ENCODE measurements at regions not wholly inside any gene's neighbourhood (a gene's known extent, or its start where the extent isn't known, plus 50 kb on each side); places are given as distances from the start of the nearest gene placed in this dataset.

DNA sequence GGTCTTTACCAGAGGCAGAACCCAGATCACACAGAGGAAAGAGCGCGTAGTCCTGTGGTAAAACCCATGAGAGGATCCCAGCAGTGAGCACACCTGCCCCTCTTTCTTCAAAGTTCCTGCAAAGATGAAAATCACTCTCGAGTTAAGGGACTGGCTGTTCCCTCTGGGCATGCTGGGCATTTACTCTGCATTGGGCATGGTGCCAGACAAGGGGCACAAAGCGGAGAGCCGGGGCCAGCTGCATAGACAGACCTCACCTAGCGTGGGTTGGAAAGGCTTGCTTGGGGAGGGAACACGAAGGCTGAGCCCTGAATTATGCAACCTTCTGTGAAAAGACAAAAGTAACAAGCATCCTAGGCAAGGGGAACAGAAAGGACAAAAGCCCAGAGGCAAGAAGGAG is 120.0 kb upstream of the TCERG1L start:
- H3K36me3 ChIP-seq, result no peaks in the 10 kb centered on the region
- H3K4me3 ChIP-seq, result no peak overlapping the region
- intact Hi-C loops (cut with DNase I), result no loop called here
- no peak for DNase-seq (ENCODE audit: low spot score)
- TF ChIP-seq POLR2AphosphoS5 (IDR thresholded peaks at IDR 0.05) (no peak), POLR2A (IDR thresholded peaks at IDR 0.05) (no peak)
- TF ChIP-seq, protein P1, sequence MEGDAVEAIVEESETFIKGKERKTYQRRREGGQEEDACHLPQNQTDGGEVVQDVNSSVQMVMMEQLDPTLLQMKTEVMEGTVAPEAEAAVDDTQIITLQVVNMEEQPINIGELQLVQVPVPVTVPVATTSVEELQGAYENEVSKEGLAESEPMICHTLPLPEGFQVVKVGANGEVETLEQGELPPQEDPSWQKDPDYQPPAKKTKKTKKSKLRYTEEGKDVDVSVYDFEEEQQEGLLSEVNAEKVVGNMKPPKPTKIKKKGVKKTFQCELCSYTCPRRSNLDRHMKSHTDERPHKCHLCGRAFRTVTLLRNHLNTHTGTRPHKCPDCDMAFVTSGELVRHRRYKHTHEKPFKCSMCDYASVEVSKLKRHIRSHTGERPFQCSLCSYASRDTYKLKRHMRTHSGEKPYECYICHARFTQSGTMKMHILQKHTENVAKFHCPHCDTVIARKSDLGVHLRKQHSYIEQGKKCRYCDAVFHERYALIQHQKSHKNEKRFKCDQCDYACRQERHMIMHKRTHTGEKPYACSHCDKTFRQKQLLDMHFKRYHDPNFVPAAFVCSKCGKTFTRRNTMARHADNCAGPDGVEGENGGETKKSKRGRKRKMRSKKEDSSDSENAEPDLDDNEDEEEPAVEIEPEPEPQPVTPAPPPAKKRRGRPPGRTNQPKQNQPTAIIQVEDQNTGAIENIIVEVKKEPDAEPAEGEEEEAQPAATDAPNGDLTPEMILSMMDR (IDR thresholded peaks at IDR 0.05), result no peak
- WGBS, result 37% methylated on average over 7 of the region's 7 CpGs
- no peak overlapping the region for H3K27ac ChIP-seq
- no peaks in the 10 kb centered on the region for H3K4me1 ChIP-seq (replicated peaks)
- H3K9me3 ChIP-seq, result no peaks in the 10 kb centered on the region
- H3K27me3 ChIP-seq (replicated peaks; ENCODE audit: insufficient read depth), result peaks cover 6% of the 10 kb centered on the region

DNA sequence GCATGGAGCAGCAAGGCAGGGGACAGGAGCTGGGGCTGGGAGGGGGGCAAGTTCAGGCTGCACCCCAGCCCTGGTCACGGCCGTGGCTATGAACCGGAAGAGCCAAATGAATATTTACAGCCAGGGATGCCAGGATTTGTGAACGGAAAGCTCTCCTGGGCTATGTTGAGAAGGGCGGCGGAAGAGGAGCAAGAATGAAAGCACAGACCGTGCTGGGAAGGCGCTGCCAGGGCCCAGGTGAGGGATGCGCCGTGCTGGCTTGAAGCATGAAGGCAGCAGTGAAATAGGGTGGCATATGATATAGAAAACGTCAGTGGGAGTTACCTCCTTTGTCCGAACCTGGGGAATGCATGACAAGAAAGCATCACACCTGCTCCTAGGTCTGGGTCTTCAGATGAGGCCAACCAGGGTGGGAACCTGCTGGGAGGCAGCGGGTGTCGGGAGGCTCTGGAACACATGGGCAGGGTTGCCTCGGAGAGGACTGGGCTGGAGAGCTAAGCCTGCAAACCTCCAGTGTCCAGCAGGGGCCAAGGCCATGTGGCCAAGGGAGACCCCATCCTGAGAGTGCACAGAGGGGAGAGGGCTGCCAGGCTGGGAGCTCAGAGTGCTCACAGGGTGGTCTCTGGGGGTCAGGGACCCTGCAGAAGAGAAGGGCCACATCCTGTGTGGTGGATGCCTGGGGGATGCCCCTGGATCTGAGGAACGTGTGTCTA is 120.6 kb upstream of the TCERG1L start:
- DNase-seq (ENCODE audit: low spot score), result no peak
- no peak for TF ChIP-seq POLR2AphosphoS5 (IDR thresholded peaks at IDR 0.05)
- TF ChIP-seq, protein P1 (IDR thresholded peaks at IDR 0.05), result no peak
- TF ChIP-seq POLR2A (IDR thresholded peaks at IDR 0.05), result no peak
- Histone ChIP-seq H3K4me1 (replicated peaks) (no peaks in the 10 kb centered on the region), H3K36me3 (no peaks in the 10 kb centered on the region), H3K27me3 (replicated peaks; ENCODE audit: insufficient read depth) (peaks cover 6% of the 10 kb centered on the region), H3K4me3 (no peak overlapping the region), H3K27ac (no peak overlapping the region), H3K9me3 (no peaks in the 10 kb centered on the region)
- 77% methylated on average over 16 of the region's 16 CpGs for WGBS
- intact Hi-C loops (cut with DNase I), result no loop called here

GRCh38 chr10:131433568-131433967 is 122.0 kb upstream of the TCERG1L start:
- intact Hi-C loops (cut with DNase I), result no loop called here
- H3K4me1 ChIP-seq (replicated peaks), result no peaks in the 10 kb centered on the region
- peaks cover 6% of the 10 kb centered on the region for H3K27me3 ChIP-seq (replicated peaks; ENCODE audit: insufficient read depth)
- WGBS, result 63% methylated on average over 8 of the region's 8 CpGs
- H3K4me3 ChIP-seq, result no peak overlapping the region
- H3K36me3 ChIP-seq, result no peaks in the 10 kb centered on the region
- no peak for TF ChIP-seq POLR2AphosphoS5 (IDR thresholded peaks at IDR 0.05)
- no peak for TF ChIP-seq POLR2A (IDR thresholded peaks at IDR 0.05)
- TF ChIP-seq, protein P1 (IDR thresholded peaks at IDR 0.05), result no peak
- no peaks in the 10 kb centered on the region for H3K9me3 ChIP-seq
- no peak overlapping the region for H3K27ac ChIP-seq
- no peak for DNase-seq (ENCODE audit: low spot score)

GRCh38 chr10:131435232-131435631 is 123.7 kb upstream of the TCERG1L start:
- 84% methylated on average over 9 of the region's 9 CpGs for WGBS

More at GRCh38 chr10:131435232-131435631, 123.7 kb upstream of the TCERG1L start:
- Histone ChIP-seq H3K9me3 (no peaks in the 10 kb centered on the region), H3K27me3 (replicated peaks; ENCODE audit: insufficient read depth) (peaks cover 6% of the 10 kb centered on the region), H3K4me1 (replicated peaks) (no peaks in the 10 kb centered on the region), H3K4me3 (no peak overlapping the region), H3K36me3 (no peaks in the 10 kb centered on the region), H3K27ac (no peak overlapping the region)
- DNase-seq (ENCODE audit: low spot score), result no peak
- intact Hi-C loops (cut with DNase I), result no loop called here
- TF ChIP-seq, protein P1 (IDR thresholded peaks at IDR 0.05), result no peak
- TF ChIP-seq POLR2A (IDR thresholded peaks at IDR 0.05) (no peak), POLR2AphosphoS5 (IDR thresholded peaks at IDR 0.05) (no peak)
